ENCODE measurements at regions not wholly inside any gene's neighbourhood (a gene's known extent, or its start where the extent isn't known, plus 50 kb on each side); places are given as distances from the start of the nearest gene placed in this dataset.

DNA sequence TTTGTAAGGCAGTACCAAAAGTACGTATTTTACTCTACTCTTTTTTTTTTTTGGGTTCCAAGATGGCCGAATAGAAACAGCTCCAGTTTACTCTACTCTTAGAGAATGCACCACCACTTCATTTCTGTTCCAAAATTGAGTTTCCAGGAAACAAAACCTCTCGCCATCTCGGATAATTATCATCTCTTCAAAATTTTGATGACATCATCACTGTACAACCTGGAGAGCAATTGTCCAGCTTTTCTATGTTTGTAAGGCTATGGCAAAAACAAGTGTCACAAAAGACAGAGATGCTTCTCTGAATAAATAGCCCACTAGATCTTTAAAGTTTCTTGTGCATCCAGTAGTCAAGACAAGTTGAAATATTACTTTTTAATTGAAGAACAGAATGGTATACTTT is 1631.9 kb upstream of the CDH6 start:
- DNase-seq (ENCODE audit: low spot score) (no peak), ATAC-seq (ENCODE audit: low FRiP score) (no peak)
- TF ChIP-seq, protein P1, sequence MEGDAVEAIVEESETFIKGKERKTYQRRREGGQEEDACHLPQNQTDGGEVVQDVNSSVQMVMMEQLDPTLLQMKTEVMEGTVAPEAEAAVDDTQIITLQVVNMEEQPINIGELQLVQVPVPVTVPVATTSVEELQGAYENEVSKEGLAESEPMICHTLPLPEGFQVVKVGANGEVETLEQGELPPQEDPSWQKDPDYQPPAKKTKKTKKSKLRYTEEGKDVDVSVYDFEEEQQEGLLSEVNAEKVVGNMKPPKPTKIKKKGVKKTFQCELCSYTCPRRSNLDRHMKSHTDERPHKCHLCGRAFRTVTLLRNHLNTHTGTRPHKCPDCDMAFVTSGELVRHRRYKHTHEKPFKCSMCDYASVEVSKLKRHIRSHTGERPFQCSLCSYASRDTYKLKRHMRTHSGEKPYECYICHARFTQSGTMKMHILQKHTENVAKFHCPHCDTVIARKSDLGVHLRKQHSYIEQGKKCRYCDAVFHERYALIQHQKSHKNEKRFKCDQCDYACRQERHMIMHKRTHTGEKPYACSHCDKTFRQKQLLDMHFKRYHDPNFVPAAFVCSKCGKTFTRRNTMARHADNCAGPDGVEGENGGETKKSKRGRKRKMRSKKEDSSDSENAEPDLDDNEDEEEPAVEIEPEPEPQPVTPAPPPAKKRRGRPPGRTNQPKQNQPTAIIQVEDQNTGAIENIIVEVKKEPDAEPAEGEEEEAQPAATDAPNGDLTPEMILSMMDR (IDR thresholded peaks at IDR 0.05): no peak

DNA sequence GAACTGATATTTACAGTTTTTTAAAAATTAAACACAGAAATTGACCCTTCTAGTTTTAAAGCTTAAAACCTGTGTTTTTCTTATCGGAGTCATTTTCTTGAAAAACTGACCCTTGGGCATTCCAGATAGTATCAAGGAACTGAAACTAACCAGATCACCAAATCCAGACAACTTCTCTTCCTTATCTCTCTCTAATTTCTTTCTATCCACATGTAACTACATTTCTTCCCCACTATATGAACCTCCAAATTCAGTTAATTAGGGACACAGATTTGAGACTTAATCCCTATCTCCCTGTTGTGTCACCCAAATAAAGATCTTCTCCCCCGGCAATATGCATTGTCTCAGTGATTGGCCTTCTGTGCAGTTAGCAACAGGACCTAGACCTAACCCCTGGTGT is 1643.0 kb upstream of the CDH6 start:
- TF ChIP-seq, protein P1 (IDR thresholded peaks at IDR 0.05): no peak
- ATAC-seq (ENCODE audit: low FRiP score) (no peak), DNase-seq (ENCODE audit: low spot score) (no peak)

DNA sequence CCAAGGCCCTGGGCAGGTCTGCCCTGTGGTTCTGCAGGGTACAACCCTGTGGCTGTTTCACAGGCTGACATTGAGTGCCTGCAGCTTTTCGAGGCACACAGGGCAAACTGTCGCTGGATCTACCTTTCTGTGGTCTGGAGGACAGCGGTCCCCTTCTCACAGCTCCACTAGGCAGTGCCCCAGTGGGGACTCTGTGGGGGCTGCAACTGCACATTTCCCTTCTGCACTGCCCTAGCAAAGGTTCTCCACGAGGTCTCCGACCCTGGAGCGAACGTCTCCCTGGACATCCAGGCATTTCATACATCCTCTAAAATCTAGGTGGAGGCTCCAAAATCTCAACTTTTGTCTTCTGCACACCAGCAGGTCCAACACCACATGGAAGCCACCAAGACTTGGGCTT is 1645.2 kb upstream of the CDH6 start:
- ATAC-seq (ENCODE audit: low FRiP score) (no peak), DNase-seq (ENCODE audit: low spot score) (no peak)
- TF ChIP-seq, protein P1 (IDR thresholded peaks at IDR 0.05): no peak

DNA sequence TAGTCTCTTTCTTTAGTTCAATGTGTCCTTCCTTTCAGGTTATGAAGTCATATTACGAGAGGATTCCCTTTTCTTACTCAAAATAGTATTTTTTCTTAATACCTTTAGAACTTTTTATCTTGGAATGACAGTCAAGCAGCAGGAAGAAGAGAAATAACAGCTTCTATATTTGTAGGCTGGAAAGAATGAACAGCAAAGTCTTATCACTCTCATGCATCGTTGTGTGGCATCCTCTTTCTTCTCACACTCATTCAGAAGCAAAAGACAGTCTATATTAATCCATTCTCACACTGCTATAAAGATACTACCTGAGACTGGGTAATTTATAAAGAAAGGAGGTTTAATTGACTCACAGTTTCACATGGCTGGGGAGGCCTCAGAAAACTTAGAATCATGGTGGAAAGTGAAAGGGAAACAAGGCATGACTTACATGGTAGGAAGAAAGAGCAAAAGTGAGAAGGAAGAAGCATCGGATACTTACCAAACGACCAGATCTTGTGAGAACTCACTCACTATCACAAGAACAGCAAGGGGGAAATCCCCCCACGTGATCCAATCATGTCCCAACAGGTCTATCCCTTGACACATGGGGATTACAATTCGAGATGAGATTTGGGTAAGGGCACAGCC is 1646.1 kb upstream of the CDH6 start:
- DNase-seq (ENCODE audit: low spot score) (no peak), ATAC-seq (ENCODE audit: low FRiP score) (no peak)
- TF ChIP-seq, protein P1 (IDR thresholded peaks at IDR 0.05): no peak

DNA sequence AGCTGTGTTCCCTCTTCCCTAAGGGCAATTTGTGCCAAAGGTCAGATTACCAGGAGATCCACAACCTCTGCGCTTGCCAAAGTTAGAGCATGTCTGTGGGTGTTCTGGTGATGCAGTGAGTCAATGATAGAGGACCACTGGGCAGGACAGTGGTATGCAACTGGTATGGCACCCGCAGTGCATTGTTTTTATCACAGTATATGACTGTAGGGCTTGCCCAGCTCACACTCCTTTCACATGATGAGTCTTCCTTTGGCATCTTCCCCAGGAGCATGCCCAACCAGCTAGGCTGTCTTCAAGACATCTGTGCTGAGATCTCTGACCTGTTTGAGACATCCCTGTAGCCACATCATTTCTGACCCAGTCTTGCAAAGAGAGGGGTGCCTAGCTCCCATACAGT is 1650.0 kb upstream of the CDH6 start:
- no peak for ATAC-seq (ENCODE audit: low FRiP score)
- DNase-seq (ENCODE audit: low spot score): no peak
- TF ChIP-seq, protein P1 (IDR thresholded peaks at IDR 0.05): no peak

DNA sequence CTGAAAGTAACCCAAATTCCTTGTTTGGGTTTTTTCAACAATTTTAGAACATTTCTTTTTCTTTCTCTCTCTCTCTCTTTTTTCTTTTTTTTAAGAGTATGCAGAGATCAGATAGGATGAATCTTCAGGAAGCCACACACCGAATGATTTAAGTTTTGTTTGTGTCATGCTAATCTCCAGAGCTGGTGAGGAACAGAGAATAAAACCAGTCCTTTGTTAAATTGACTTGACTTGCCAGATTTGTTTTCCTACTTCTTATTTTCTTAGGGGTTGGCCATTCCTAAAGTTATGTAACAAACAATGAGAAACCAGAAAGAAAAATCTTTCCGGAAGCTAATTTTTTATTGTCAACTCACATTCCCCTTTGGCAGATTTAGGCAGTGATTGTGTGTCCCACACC is 1669.3 kb upstream of the CDH6 start:
- DNase-seq (ENCODE audit: low spot score): no peak
- TF ChIP-seq, protein P1 (IDR thresholded peaks at IDR 0.05): no peak
- no peak for ATAC-seq (ENCODE audit: low FRiP score)

DNA sequence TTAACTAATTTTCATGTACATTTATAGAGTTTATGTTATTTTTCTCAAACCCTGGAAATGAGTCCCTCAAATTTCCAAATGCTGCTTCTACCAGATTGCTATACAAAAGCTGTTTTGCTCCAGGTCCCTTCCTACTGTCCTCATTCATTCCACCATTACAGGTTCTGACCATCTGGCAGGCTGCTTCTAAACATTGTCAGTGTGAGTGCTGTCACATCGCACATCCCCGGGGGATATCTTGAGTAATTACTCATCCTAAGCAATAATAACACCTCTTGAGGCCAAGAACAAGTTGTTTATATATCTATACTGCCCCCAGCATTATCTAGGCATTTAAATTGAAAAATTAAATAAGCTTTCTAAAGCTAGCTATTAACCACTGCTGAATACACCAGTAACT is 1675.3 kb upstream of the CDH6 start:
- TF ChIP-seq, protein P1 (IDR thresholded peaks at IDR 0.05): no peak
- no peak for ATAC-seq (ENCODE audit: low FRiP score)
- no peak for DNase-seq (ENCODE audit: low spot score)
